ENCODE measurements at regions not wholly inside any gene's neighbourhood (a gene's known extent, or its start where the extent isn't known, plus 50 kb on each side); places are given as distances from the start of the nearest gene placed in this dataset.

DNA sequence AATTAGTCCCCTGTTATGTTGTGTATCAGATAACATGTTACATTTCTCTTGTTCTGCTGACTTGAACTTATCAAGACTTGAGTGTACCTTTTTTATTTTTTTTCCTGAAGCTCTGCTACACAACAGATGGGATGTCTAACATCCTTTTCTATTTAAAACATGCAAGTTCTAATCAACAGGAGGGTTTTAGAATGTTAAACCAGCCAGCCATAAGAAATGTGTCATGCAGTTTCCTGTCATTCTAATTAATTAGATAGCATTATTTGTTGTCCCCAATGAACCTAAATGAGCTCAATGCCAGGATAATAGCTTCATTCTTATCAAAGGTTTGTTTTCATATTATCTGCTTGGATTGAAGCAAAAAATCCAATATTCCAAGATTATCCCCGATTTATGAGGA, 958.2 kb downstream of the PCDH7 start:
- TF ChIP-seq POLR2A (IDR thresholded peaks at IDR 0.05) (no peak), POLR2AphosphoS5 (IDR thresholded peaks at IDR 0.05) (no peak)
- TF ChIP-seq, protein P1, sequence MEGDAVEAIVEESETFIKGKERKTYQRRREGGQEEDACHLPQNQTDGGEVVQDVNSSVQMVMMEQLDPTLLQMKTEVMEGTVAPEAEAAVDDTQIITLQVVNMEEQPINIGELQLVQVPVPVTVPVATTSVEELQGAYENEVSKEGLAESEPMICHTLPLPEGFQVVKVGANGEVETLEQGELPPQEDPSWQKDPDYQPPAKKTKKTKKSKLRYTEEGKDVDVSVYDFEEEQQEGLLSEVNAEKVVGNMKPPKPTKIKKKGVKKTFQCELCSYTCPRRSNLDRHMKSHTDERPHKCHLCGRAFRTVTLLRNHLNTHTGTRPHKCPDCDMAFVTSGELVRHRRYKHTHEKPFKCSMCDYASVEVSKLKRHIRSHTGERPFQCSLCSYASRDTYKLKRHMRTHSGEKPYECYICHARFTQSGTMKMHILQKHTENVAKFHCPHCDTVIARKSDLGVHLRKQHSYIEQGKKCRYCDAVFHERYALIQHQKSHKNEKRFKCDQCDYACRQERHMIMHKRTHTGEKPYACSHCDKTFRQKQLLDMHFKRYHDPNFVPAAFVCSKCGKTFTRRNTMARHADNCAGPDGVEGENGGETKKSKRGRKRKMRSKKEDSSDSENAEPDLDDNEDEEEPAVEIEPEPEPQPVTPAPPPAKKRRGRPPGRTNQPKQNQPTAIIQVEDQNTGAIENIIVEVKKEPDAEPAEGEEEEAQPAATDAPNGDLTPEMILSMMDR (IDR thresholded peaks at IDR 0.05): no peak
